GM12873 (cell line): ENCODE measurements at regions not wholly inside any gene's neighbourhood (a gene's known extent, or its start where the extent isn't known, plus 50 kb on each side); places are given as distances from the start of the nearest gene placed in this dataset.

Experiments used
- CTCF ChIP-seq: IDR thresholded peaks from 2 replicates; pipeline ENCODE4 v1.5.1; 2012; ENCODE audit warnings: low read depth, mild to moderate bottlenecking, moderate library complexity, low read length, control low read depth; ENCODE audit not compliant: insufficient read depth; ENCODE audit errors: missing control alignments

DNA sequence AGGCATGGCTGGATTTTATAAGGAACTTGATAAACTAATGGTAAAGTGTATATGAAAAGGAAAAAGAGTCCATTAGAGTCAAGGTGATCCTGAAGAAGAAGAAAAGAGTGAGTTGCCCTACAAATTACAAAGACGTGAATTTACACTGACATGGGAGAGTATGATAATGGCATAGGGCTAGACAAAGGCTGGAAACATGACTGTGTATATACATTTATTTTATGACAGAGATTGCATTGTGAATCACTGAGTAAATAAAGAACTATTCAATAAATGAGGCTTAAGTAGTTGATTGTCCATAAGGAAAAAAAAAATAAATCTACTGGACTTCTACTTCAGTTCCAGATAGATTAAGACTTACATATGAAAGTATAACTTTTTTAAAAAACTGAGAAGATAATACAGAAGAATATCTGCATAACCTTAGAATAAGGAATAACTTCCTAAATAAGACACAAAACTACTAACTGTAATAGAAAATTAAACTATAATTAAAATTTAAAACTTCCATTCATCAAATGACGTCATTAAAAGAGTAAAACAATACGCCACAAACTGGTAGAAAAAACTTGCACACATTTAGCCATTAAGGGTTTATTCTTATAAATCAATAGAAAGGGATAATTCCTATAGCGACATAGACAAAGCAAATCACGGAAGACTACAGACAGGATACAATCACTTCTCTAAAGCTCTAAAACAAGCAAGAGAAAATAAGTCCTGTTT lies 278.5 kb downstream of the NOVA1 start:
- TF ChIP-seq CTCF, result no peak

- no peak for TF ChIP-seq CTCF
Measured at GRCh38 chr14:26304056-26304455, 293.8 kb downstream of the NOVA1 start.

GRCh38 chr14:26293909-26294308 lies 303.9 kb downstream of the NOVA1 start:
- no peak for TF ChIP-seq CTCF

- no peak for TF ChIP-seq CTCF
Measured at GRCh38 chr14:26289891-26290486, 307.8 kb downstream of the NOVA1 start.

DNA sequence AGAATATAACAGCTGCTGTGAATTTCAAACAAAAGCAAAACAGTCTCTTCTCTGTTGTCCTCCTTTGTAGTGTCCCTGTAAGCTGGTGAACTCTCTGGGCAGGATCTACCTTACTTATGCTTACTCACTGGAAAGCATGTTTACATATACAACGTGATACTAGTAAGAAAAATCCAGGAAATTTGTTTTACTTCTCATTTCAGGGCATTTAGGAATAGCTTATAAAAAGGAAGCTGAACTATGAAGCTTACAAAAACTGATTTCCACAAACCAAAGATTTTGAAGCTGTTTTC lies 311.0 kb downstream of the NOVA1 start:
- TF ChIP-seq CTCF, result no peak

DNA sequence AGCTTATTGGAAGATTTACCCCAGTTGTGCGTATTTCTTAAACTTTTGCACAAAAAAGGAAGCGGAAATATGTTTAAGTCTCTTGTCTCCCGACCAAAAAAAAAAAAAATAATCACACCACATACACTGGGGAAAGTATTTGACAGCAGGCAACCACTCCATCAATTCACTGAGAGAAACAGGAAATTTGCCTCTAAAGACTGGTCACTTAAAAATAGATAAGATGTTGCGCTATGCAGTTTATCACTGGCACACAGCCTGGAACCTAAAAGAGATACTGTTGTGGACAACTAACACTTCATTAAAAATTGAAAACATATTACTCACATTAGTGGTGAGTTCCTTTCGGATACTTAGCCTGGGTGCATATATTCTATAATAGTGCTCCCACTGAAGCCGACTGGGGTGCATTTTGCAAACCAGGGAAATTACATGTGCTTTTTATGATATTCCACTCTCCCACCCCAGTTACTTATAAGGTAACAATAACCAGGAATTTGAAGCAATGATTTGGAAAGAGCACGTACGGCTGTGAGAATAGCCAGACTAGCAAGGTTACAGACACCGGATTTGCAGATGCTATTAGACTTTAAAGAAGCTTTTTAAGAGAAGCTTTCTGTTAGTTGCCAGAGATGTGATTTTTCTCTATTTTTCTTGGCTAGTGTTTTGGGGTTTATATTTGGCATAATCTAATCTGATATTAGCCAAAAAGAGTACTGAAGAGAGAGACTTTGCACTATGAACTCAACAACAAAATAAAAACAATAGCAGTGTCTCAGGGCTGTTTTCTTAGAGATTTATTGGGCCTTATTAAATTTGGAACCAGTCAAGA lies 311.5 kb downstream of the NOVA1 start:
- TF ChIP-seq CTCF, result no peak

DNA sequence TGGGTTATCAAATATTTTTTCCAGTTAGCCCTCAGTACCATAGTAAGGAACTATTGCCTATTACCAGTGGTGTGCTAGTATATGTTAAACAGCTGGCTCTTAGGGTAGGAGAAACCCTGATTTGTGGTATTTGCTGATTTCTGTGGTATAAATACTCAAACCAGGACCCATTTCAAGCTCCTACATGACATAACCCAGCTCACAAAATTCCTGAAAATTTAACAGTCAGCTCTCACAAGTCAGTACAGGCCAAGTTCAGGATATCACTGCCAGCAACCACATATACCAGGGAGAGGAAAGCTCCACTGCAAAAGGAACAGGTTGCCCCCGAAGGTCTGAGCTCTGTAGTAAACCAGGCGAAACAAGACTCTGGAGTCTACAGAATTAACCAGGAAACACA lies 315.3 kb downstream of the NOVA1 start:
- no peak for TF ChIP-seq CTCF
